Nephron (organoid): ENCODE measurements at regions not wholly inside any gene's neighbourhood (a gene's known extent, or its start where the extent isn't known, plus 50 kb on each side); places are given as distances from the start of the nearest gene placed in this dataset.

ENCODE experiments used
- H3K27ac Mint-ChIP-seq, 3 experiments: 2 replicates each; pipeline ENCODE4 v1.8.0; 2020; ENCODE audit warnings: mixed read lengths in 3 of 3, mild to moderate bottlenecking in 2 of 3, moderate library complexity in 1 of 3
- H3K27me3 Mint-ChIP-seq: 2 replicates; pipeline ENCODE4 v1.8.0; 2021; ENCODE audit warnings: low read depth, mild to moderate bottlenecking, moderate library complexity, mixed read lengths
- H3K36me3 Mint-ChIP-seq: 2 replicates; pipeline ENCODE4 v1.8.0; 2020; ENCODE audit warnings: low read depth, mixed read lengths
- H3K4me1 Mint-ChIP-seq: 2 replicates; pipeline ENCODE4 v1.8.0; 2020; ENCODE audit warnings: mixed read lengths
- H3K4me3 Mint-ChIP-seq, 3 experiments: 2 replicates each; pipeline ENCODE4 v1.8.0; 2020; ENCODE audit warnings: mild to moderate bottlenecking in 3 of 3, mixed read lengths in 3 of 3, moderate library complexity in 2 of 3
- H3K9me3 Mint-ChIP-seq: 2 replicates; pipeline ENCODE4 v1.8.0; 2020; ENCODE audit warnings: mixed read lengths
- CTCF ChIP-seq, 3 experiments: fragments of 200-600 bp; sonication (generic); IDR thresholded peaks; one replicate each; pipeline ENCODE4 v1.5.0; 2021; ENCODE audit warnings: antibody characterized with exemption in 3 of 3; ENCODE audit not compliant: unreplicated experiment in 3 of 3

- Mint-ChIP-seq H3K36me3 (no peaks in the 10 kb centered on the region), H3K4me1 (peaks cover 46% of the 10 kb centered on the region), H3K27me3 (no peaks in the 10 kb centered on the region), H3K9me3 (no peaks in the 10 kb centered on the region), H3K27ac (peak overlapping the region in 1 of 3 experiments; percentile 49), H3K4me3 (no peak overlapping the region)
- no peak for TF ChIP-seq CTCF (IDR thresholded peaks at IDR 0.05; ENCODE audit: unreplicated experiment in 3 of 3)
Measured at GRCh38 chr11:110912437-110912836, 200.2 kb upstream of the ARHGAP20 start.

- Mint-ChIP-seq H3K36me3 (no peaks in the 10 kb centered on the region), H3K4me1 (peaks cover 48% of the 10 kb centered on the region), H3K4me3 (no peak overlapping the region), H3K27ac (peak overlapping the region; percentile 32 to 82 (median 47)), H3K27me3 (no peaks in the 10 kb centered on the region), H3K9me3 (no peaks in the 10 kb centered on the region)
- TF ChIP-seq CTCF (IDR thresholded peaks at IDR 0.05; ENCODE audit: unreplicated experiment in 3 of 3) = no peak
Measured at GRCh38 chr11:110910384-110910783, 198.1 kb upstream of the ARHGAP20 start.

GRCh38 chr11:110909336-110909735 lies 197.1 kb upstream of the ARHGAP20 start:
- H3K4me3 Mint-ChIP-seq = peak overlapping the region in 1 of 3 experiments; percentile 2
- peak overlapping the region; percentile 32 to 72 (median 44) for H3K27ac Mint-ChIP-seq
- H3K36me3 Mint-ChIP-seq = no peaks in the 10 kb centered on the region
- no peaks in the 10 kb centered on the region for H3K27me3 Mint-ChIP-seq
- no peaks in the 10 kb centered on the region for H3K9me3 Mint-ChIP-seq
- no peak for TF ChIP-seq CTCF (IDR thresholded peaks at IDR 0.05; ENCODE audit: unreplicated experiment in 3 of 3)
- peaks cover 50% of the 10 kb centered on the region for H3K4me1 Mint-ChIP-seq

GRCh38 chr11:110908401-110909105 lies 196.3 kb upstream of the ARHGAP20 start:
- peak overlapping the region; percentile 4 to 88 (median 72) for H3K27ac Mint-ChIP-seq
- no peak for TF ChIP-seq CTCF (IDR thresholded peaks at IDR 0.05; ENCODE audit: unreplicated experiment in 3 of 3)
- H3K4me1 Mint-ChIP-seq = peaks cover 52% of the 10 kb centered on the region
- no peaks in the 10 kb centered on the region for H3K27me3 Mint-ChIP-seq
- no peaks in the 10 kb centered on the region for H3K9me3 Mint-ChIP-seq
- H3K4me3 Mint-ChIP-seq = no peak overlapping the region
- no peaks in the 10 kb centered on the region for H3K36me3 Mint-ChIP-seq

GRCh38 chr11:110907629-110908028 lies 195.4 kb upstream of the ARHGAP20 start:
- Mint-ChIP-seq H3K9me3 (no peaks in the 10 kb centered on the region), H3K27ac (peak overlapping the region; percentile 34 to 88 (median 35)), H3K27me3 (no peaks in the 10 kb centered on the region), H3K4me3 (no peak overlapping the region), H3K4me1 (peaks cover 54% of the 10 kb centered on the region), H3K36me3 (no peaks in the 10 kb centered on the region)
- TF ChIP-seq CTCF (IDR thresholded peaks at IDR 0.05; ENCODE audit: unreplicated experiment in 3 of 3) = no peak

- Mint-ChIP-seq H3K9me3 (no peaks in the 10 kb centered on the region), H3K36me3 (no peaks in the 10 kb centered on the region), H3K27me3 (no peaks in the 10 kb centered on the region), H3K4me3 (no peak overlapping the region), H3K4me1 (peaks cover 46% of the 10 kb centered on the region), H3K27ac (peak overlapping the region in 2 of 3 experiments; percentile 13 to 49)
- TF ChIP-seq CTCF (IDR thresholded peaks at IDR 0.05; ENCODE audit: unreplicated experiment in 3 of 3) = no peak
Measured at GRCh38 chr11:110903830-110904229, 191.6 kb upstream of the ARHGAP20 start.
